PC-9 (cell line): ENCODE measurements at regions not wholly inside any gene's neighbourhood (a gene's known extent, or its start where the extent isn't known, plus 50 kb on each side); places are given as distances from the start of the nearest gene placed in this dataset.

ENCODE experiments used
- BruUV-seq: library from RNA; stranded (reverse); fragments of 400-500 nt; replicated peaks from 2 replicates; lab custom pipeline; 2021; lab: Mats Ljungman, UMichigan
- CTCF ChIA-PET: fragments of 300-600 bp; sonication (Branson Sonifier 250); formaldehyde crosslinking; loops from one replicate; lab custom pipeline; 2022; ENCODE audit warnings: antibody characterized with exemption; lab: Charles Lee
- POLR2A ChIA-PET: fragments of 300-600 bp; sonication (Branson Sonifier 250); formaldehyde crosslinking; loops from one replicate; lab custom pipeline; 2022; ENCODE audit warnings: antibody characterized with exemption; ENCODE audit not compliant: unreplicated experiment; lab: Charles Lee
- DNase-seq, 2 experiments: peaks; one replicate each; pipeline versions ENCODE4 v3.0.0 to v3.0.0-alpha.2; 2015 to 2022; ENCODE audit warnings: mixed read lengths in 1 of 2
- H2AFZ ChIP-seq: fragments of 200-600 bp; sonication (generic); 2 replicates; pipeline ENCODE4 v1.8.1; 2017; ENCODE audit warnings: antibody characterized with exemption
- H3F3A ChIP-seq: fragments of 200-600 bp; sonication (generic); 2 replicates; pipeline ENCODE4 v1.8.1; 2017; ENCODE audit warnings: antibody characterized with exemption, mild to moderate bottlenecking, low read depth; ENCODE audit not compliant: insufficient read depth
- H3K27ac ChIP-seq: fragments of 200-600 bp; sonication (generic); 2 replicates; pipeline ENCODE4 v1.6.1; 2016; ENCODE audit warnings: mixed run types
- H3K27me3 ChIP-seq: fragments of 200-600 bp; sonication (generic); 2 replicates; pipeline ENCODE4 v1.6.1; 2016; ENCODE audit warnings: low read depth, mixed run types; ENCODE audit not compliant: insufficient read depth
- H3K36me3 ChIP-seq: fragments of 200-600 bp; sonication (generic); 2 replicates; pipeline ENCODE4 v1.6.1; 2016; ENCODE audit warnings: low read depth, mixed run types
- H3K4me1 ChIP-seq: fragments of 200-600 bp; sonication (generic); replicated peaks from 2 replicates; pipeline ENCODE4 v1.6.1; 2016; ENCODE audit warnings: mixed run types; ENCODE audit not compliant: insufficient read depth
- H3K4me2 ChIP-seq: fragments of 200-600 bp; sonication (generic); 2 replicates; pipeline ENCODE4 v1.6.1; 2017; ENCODE audit warnings: mixed run types
- H3K4me3 ChIP-seq: fragments of 200-600 bp; sonication (generic); 2 replicates; pipeline ENCODE4 v1.6.1; 2016; ENCODE audit warnings: mixed run types
- H3K79me2 ChIP-seq: fragments of 200-600 bp; sonication (generic); 2 replicates; pipeline ENCODE4 v1.6.1; 2017; ENCODE audit warnings: low read depth, mixed run types
- H3K9me2 ChIP-seq: fragments of 200-600 bp; sonication (generic); 2 replicates; pipeline ENCODE4 v1.8.1; 2017; ENCODE audit warnings: mild to moderate bottlenecking; ENCODE audit not compliant: insufficient read depth
- H3K9me3 ChIP-seq: fragments of 200-600 bp; sonication (generic); 2 replicates; pipeline ENCODE4 v1.8.1; 2016; ENCODE audit warnings: low read depth; ENCODE audit not compliant: insufficient read depth
- H4K20me1 ChIP-seq: fragments of 200-600 bp; sonication (generic); 2 replicates; pipeline ENCODE4 v1.8.1; 2017; ENCODE audit not compliant: insufficient read depth
- CTCF ChIP-seq: fragments of 200-600 bp; sonication (generic); conservative IDR thresholded peaks from 2 replicates; pipeline ENCODE4 v1.6.1; 2017; ENCODE audit warnings: mixed run types, antibody characterized with exemption, mild to moderate bottlenecking, moderate library complexity
- EZH2 ChIP-seq: fragments of 200-600 bp; sonication (generic); IDR thresholded peaks from 2 replicates; pipeline ENCODE4 v1.8.0; 2017; ENCODE audit warnings: antibody characterized with exemption, low read depth
- intact Hi-C: fragments of 100-400 bp; cut with micrococcal nuclease; formaldehyde crosslinking; loops from one replicate; pipeline ENCODE4 v1.10.0; 2022; ENCODE audit not compliant: unreplicated experiment

- Histone ChIP-seq H3F3A (no peaks in the 10 kb centered on the region), H3K9me2 (no peaks in the 10 kb centered on the region), H3K4me3 (no peak overlapping the region), H3K4me2 (no peak overlapping the region), H2AFZ (no peak overlapping the region), H3K9me3 (no peaks in the 10 kb centered on the region), H3K4me1 (no peaks in the 10 kb centered on the region), H3K79me2 (no peaks in the 10 kb centered on the region), H4K20me1 (no peaks in the 10 kb centered on the region), H3K27ac (no peak overlapping the region), H3K36me3 (no peaks in the 10 kb centered on the region), H3K27me3 (0 out of 2 replicates have a peak, but pooled peaks cover 5% of the 10 kb centered on the region)
- no TSS peak for BruUV-seq
- POLR2A ChIA-PET = no interaction called here
- TF ChIP-seq EZH2 (no peak), CTCF (no peak)
- CTCF ChIA-PET = no interaction called here
- no peak for DNase-seq
- intact Hi-C loops = no loop called here
Observed at GRCh38 chr5:164885179-164885578, 1379.8 kb downstream of the MAT2B start.

- no peaks in the 10 kb centered on the region for H3K36me3 ChIP-seq
- no peaks in the 10 kb centered on the region for H3F3A ChIP-seq
- H3K4me2 ChIP-seq = no peak overlapping the region
- no peak overlapping the region for H2AFZ ChIP-seq
- no peaks in the 10 kb centered on the region for H3K9me3 ChIP-seq
- H3K4me1 ChIP-seq = no peaks in the 10 kb centered on the region
- 0 out of 2 replicates have a peak, but pooled peaks cover 6% of the 10 kb centered on the region for H3K9me2 ChIP-seq
- H3K4me3 ChIP-seq = no peak overlapping the region
- H3K27ac ChIP-seq = no peak overlapping the region
- no peaks in the 10 kb centered on the region; the same call in 1 of the 2 replicates for H4K20me1 ChIP-seq
- BruUV-seq = no TSS peak
- CTCF ChIA-PET = no interaction called here
- no peaks in the 10 kb centered on the region for H3K79me2 ChIP-seq
- no peak for DNase-seq
- H3K27me3 ChIP-seq = no peaks in the 10 kb centered on the region
- POLR2A ChIA-PET = no interaction called here
- intact Hi-C loops = no loop called here
- TF ChIP-seq EZH2 (no peak), CTCF (no peak)
Observed at GRCh38 chr5:164893071-164893470, 1387.7 kb downstream of the MAT2B start.

GRCh38 chr5:164898705-164899104 is 1393.3 kb downstream of the MAT2B start:
- Histone ChIP-seq H3K4me1 (no peaks in the 10 kb centered on the region), H3K36me3 (no peaks in the 10 kb centered on the region), H3K9me2 (0 out of 2 replicates have a peak, but pooled peaks cover 6% of the 10 kb centered on the region), H3K9me3 (no peaks in the 10 kb centered on the region), H3F3A (no peaks in the 10 kb centered on the region), H3K4me3 (no peak overlapping the region), H3K27ac (no peak overlapping the region), H3K4me2 (no peak overlapping the region), H3K27me3 (no peaks in the 10 kb centered on the region), H4K20me1 (no peaks in the 10 kb centered on the region; the same call in 1 of the 2 replicates), H3K79me2 (no peaks in the 10 kb centered on the region), H2AFZ (no peak overlapping the region)
- POLR2A ChIA-PET = no interaction called here
- TF ChIP-seq EZH2 (no peak), CTCF (no peak)
- DNase-seq = no peak
- CTCF ChIA-PET = no interaction called here
- intact Hi-C loops = no loop called here
- BruUV-seq = no TSS peak
